Activated CD4-positive, alpha-beta T cell treated with anti-CD3 and anti-CD28 coated beads, Interleukin-2, amount 50 U/mL, for 48 hours (primary cell): ENCODE measurements at regions not wholly inside any gene's neighbourhood (a gene's known extent, or its start where the extent isn't known, plus 50 kb on each side); places are given as distances from the start of the nearest gene placed in this dataset.

ENCODE experiments used
- DNase-seq, 2 experiments: peaks; one replicate each; pipeline ENCODE4 v3.0.0-alpha.2; 2020

DNA sequence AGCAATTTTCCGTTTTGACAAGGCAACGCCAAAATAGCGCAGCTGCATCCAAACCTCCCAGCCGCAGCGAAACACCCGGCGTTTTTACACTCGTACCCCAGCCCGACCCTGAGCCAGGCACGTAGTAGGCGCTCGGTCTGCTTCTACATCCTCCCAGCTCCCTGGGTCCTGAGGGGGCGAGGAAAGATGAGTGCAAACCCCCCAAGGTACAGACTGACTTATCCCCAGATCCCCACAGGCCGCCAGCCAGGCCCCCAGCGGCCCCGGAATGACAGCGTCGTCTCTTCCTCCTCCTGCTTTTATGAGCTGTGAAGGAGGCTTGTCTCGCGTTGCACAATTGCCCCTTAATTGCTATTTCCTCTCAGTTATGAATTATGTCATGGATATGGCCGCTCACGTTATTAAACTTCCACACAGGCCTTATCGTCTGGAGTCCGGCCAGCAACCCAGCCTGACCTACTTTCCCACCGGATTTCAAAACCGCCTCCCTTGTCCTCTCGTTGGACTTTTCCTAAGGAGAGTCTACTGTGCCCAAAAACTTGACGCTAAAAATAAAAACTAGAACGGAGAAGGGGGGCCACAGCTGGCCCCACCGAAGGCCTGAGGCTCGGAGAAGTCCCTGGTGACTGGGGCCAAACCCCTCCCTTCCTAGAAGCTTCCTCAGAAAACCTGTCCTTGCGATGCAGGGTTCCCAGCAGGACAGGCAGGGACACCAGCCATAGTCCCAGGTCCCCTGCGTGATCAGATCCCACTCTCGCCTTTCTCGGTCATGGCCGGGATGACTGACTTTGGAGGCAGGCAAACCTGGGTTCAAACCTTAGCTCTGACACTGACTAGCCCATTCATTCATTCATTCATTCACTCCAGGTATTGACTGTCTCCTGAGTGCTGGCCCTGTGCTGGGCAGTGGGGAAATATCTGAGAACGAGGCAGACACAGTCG, 130.9 kb upstream of the PTPN1 start:
- no peak for DNase-seq

DNA sequence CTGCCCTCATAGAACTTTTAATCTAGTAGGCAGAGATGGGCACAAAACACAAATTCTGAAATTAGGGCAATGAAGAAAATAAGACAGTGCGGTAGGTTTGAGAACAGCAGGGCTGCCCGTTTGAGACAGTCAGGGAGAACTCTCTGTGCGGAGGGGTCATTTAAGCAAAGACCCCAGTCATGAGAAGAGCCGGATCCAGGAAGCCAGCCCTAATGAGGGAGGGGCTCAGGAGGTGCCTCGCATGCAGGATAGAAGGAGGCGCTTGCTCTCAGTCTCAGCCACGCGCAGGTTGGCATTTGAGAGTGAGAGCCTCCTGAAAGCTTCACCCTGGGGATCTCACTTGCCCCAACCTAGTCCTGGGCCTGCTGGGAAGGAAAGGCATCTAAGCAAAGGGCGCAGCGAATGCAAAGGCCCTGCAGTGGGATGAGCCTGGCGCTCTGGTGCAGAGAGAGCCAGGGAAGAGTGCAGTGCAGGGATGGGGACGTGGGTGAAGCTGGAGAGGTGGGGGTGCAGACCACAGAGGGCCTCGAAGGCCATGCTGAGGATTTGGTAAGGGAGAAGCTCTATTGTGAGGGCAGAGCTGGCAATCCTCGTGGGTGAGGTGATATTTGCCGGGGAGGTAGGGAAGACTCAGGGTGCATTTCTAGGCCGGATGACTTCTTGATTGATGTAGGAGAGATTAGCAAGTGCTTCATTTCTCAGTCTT, 130.0 kb upstream of the PTPN1 start:
- DNase-seq, result no peak

DNA sequence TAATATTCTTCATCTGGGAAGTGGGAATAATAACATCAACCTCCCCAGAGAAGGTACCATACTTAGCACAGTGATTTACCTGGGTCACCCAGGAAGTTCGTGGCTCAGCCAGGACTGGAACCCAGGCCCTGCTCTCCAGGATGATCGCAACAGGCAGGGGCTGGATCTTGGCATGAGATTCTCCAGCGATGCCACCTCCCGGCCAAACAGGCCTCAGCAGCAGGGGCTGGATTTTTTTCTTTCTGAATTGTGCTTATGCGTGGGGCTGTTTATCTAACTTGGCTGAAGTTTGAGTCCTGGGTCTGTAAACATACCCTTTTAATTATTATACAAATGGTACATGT, 129.5 kb upstream of the PTPN1 start:
- no peak for DNase-seq

DNA sequence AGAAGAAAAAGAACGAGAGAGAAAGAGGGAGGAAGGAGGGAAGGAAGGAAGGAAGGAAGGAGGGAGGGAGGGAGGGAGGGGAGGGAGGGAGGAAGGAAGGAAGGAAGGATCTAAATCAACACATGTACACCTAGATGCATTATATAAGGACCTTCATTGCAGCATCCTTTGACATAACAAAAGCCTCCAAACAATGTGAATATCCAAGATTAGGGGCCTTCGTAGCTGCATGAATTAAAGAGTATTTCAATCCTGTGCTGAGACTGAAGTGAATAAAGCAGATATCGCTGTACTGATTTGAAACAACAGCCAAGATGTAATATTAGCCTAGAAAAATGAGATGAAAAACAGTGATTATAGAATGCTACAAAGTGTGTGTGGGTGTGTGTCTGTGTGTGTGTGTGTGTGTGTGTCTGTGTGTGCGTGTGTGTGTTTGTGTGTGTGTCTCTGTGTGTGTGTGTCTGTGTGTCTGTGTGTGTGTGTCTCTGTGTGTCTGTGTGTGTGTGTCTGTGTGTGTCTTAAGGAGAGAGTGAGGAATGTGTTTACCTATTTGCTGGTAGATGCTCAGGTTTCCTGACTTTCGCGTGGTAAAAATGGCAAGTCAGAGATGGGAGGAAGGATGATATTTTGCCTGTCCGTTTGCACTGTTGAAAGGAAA, 129.0 kb upstream of the PTPN1 start:
- DNase-seq, result no peak

DNA sequence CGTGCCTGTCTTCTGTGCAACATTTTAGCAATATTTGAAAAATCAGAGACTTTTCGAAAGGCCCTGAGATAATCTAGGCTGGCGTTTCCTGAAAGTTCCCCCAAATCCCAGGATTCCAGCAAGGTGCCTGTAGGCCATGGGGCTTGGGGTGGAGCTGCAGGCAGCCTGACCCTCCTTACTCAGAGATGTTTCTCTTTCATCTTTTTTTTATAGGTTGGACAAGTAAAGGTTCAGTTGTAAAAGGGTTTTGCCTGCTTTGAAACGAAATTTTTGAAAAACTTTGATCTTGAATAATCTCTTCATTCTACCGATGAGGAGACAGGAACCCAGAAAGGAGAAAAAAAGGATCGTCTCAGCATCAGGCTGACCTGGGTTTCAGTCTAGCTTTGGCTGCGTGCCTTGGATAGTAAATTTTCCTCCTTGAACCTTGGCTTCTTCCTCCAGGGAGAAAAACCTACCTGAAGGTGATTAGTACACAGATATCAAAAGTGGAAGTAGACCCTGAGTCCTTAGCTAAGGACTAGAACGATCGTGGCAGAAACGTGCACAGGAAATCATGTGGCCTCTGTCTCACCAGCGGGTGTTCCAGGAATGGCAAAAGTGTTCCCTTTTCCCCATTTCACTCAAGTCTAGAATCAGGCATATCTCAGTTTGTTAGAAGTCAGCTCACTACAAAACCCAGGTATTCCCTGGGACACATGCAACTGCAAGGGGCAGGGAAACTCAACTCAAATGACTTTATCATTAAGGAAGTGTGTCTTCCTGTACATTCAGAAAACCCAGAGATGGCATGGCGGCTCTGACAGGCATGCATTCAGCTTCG, 128.2 kb upstream of the PTPN1 start:
- peak; percentile 28 to 39 for DNase-seq

DNA sequence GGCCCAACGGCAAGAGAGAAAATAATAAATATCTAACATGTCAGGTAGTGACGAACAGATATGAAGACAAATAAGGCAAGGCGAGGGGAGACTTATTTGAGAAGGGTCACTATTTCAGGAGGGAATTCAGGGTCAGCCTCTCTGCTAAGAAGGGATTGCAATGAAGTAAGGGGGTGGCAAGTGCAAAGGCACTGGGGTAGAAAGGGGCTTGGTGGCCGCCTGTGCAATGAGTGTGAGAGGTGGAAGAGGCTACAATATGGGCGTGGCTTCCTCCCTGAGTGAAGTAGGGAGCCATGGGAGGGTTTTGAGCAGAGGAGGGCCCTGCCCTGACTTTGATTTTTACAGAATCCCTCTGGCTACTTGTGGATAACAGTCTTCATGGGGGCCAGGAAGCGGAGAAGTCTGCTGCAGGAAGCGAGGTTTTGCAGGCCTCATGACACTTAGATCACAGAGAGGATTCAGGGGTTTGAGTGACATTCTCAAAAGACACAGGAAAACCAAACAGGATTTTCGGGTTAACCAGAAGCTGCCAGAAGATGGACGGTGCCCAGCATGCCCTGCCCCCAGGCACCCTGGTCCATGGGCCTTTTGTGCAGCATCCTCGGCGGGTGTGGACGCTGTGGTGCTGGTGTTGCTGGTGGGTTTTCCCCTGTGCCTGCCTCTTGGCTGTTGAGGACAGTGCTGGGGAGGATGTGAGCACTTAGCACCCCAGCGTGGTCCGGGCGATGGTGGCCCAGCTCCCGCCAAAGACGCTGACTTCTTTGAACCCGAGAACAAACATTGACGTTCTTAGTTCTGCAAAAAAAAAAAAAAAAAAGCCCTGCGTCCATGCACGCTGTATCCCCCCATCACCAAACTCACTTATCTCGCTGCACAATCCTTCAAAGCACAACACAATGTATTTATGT, 124.2 kb upstream of the PTPN1 start:
- peak; percentile 49 to 60 for DNase-seq

DNA sequence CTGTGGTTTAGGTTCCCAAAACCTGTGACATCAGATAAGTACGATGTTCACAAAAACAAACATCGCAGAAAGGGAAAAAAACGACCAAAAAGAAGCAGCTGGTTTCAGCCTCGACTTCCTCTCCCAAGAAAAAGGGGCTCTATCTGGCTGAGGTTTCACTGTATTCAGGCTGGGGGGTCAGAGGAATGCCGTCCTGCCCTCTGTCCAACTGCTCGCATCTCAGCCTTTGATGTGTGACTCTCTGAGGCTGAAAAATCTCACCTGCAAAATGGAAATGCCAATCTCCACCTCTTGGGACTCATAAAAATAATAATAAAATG, 123.6 kb upstream of the PTPN1 start:
- DNase-seq, result no peak

DNA sequence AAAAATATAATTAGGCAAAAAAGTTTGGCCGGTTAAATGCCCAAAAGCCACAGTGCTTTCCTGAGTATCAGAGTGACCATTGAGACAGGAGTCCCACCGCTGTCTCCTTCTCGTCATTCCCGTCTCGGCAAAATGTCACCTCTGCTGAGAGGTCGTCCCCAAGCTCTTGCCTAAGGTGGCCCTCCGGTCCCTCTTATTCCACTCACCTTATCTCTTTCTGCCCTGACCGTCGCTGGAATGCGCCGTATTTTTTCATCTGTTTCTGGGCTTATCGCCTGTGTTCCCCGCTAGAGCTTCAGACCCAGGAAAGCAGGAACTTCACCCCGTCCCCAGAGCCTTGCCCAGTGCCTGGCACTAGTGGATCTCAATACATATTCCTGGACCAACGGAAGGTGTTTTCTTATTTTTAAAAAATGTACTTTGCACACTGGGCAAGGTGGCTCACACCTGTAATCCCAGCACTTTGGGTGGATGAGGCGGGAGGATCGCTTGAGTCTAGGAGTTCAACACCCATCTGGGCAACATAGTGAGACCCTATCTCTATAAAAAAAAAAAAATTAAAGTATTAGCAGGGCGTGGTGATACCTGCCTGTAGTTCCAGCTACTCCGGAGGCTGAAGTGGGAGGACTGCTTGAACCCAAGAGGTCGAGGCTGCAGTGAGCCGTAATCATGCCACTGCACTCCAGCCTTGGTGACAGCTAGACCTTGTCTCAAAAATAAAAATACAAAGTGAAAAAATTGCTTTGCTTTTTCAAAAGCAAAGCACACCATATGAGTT, 122.8 kb upstream of the PTPN1 start:
- DNase-seq, result no peak

DNA sequence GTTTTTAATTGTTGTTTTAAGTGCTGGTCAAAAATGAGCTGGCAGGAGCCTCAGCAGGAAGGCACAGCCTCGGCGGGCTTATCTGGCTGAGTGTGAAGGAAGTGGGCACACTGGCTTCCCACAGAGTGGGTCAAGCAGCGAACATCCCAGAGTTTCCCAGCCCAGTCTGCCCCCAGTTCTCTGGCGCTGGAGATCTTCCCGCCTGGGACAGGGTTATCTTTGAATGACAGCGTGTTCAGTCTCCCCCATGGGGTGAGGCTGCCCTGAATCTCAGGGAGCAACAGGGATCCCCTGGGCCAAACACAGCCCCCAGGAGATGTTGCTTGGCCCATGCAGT, 122.2 kb upstream of the PTPN1 start:
- DNase-seq, result no peak

DNA sequence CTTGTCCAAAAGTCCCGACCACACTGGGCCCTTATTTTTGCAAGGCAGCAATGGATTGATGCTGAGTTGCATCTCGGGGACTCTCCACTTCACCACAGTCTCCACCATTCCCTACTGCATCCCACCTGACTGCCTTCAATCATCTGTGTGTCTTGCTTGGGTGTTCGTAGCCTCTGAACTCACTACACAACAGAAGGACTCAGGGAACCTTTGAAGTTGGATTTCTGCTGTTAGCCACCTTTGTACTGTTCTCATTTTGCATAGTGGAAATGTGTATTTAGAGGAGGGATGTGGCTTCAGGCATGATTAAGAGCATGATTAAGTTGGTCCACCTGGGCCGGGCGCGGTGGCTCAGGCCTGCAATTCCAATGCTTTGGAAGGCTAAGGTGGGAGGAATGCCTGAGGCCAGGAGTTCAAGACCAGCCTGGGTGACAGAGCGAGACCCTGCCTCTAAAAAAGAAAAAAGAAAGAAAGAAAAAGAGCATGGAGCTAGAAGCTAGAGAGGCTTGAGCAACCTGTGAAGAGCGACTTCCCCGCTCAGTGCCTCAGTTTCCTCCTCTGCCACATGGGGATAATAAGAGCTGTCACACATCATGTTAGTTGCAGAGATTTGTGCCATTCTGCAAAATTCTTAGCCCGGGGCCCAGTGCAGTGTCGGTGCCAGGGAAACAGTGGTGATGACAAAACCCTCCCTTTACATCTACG, 121.3 kb upstream of the PTPN1 start:
- no peak for DNase-seq

DNA sequence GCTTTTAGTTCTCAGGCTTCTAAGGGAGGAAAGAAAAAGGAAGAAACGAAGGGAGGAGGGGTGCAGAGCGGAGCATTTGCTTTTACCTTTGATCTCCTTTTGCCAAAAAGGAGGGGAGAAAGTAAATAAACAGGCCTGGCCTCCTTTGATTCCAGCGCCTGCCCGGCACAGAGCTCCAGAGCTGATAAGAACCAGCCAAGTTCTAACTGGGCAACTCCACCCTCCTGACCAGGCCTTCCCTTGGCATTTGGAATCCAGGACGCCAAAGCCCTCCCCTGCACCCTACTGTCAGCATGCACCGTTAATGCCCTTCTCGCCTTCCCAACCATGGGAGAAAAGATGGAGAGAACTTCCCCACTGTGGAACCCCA, 120.8 kb upstream of the PTPN1 start:
- no peak for DNase-seq

DNA sequence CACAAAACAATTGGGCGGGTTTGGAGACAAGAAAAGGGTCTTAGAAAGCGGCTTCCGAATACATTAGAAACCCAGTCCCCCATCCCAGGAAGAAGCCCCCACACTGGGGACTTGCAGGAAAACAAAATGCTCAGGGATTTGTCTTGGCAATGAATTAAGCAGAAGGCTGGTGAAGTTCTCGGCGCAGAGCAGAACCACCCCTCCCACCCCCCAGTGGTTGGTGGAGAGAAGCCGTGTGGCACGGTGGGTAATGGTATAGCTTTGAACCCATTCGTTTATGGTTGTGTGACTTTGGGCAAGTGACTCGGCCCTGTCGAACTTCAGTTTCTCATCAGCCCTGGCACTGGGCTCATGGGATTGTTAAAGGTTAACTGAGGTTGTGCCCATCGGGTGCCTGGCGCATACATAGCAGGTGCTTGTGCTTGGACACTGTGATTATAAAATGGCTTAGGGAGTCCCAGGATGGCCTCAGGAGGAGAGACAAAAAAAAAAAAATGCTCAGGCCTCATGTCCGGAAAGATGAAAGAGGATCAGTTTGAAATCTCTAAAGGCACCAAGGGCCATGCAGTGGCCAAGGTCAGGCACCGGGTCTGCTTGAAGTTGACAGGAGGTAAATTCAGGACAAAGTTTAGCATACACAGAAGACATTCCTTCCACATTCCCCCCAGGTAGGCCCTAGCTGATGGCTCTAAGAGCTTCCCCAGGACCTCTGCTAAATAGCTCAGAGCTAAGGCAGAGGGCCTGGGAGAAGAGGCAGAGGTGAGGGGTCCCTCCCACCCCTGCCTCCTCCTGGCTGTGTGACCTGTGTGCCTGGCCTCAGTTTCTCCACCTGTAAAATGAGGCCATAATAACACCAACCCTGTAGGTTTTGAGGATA, 120.1 kb upstream of the PTPN1 start:
- DNase-seq, result no peak

DNA sequence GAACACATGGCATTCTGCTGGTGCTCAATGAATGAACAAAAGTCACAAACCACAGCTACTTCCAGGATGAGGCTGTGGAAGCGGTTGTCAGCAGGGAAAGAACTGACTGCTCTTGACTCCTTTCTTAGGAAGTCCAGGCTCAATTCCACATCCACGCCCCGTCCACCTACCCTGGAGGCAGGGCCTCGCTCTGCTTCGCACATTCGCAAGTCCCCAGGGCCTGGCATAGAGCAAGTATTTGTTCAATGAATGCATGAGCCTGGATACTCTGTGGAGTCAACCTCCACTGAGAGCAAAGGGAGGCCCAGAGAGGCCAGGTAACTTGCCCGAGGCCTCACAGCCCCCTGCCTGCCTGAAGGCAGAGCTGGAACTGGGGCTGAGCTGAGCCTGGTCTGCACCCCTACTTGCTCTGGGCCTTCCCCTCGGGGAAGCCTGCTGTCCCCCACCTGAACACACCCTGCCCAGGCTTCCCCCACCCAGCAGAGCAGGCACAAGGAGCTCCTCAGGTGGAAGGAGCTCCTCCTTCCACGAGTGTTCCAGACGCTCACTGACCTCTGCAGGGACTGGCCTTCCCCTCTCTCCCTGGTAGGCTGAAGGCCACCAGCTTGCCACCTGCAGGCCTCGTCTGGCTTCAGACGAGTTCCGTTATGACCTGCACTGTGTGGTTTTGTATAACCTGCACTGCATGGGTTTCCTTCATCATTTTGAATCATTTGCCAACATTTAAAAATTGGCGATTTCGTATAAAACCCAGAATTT, 119.3 kb upstream of the PTPN1 start:
- DNase-seq, result no peak

DNA sequence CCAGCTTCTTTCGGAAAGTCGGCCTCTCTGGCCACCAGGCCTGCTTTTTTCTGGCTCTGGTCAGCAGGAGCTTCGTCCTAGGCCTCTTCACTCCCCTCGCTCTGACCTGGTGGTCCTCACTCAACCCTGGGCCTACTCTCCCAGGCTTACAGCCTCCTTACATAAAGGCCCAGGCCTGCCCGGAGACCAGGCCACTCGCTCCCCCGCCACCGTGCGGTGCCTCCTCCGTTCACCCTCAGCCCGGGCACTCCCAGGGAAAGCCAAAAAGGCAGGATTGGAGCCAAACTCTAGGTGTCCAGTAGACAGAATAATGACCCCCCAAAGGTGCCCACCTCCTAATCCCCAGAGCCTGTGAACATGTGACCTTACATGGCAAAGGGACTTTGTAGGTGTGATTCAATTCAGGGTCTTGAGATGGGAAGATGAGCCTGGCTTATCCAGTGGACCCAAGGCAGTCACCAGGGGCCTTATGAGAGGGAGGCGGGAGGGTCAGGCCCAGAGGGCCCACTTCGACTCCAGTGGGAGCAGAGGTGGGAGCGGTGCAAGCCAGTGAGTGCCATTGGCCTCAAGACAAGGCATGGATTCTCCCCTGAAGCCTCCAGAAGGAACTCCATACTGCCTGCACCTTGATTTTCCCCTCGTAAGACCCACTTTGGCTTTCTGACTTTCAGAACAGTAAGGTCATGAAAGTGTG, 118.6 kb upstream of the PTPN1 start:
- DNase-seq, result no peak

DNA sequence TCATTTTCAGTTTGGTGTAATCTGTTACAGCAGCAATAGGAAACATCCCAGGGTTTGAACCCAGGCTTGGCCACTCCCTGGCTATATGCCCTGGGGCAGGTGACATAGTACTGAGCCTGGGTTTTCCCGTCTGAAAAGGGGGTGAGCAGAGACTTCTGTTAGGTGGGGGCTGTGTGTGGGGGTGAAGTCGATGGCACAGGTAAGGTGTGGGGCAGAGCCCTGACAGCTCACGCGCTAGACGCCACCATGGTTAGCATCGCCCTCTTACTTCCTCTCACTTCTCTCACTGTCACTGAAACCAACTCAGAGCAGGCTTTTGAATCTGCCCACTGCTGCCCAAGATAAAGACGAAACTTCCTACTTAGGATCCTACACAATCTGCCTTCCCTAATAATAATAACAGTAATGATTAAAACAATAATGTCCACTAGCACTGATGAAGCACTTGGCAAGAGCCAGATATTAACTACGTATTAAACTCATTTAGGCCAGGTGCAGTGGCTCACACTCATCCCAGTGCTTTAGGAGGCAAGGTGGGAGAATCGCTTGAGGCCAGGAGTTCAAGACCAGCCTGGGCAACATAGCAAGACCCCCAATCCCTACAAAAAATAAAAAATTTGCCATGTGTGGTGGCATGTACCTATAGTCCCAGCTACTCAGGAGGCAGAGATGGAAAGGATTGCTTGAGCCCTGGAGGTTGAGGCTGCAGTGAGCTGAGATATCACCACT, 117.9 kb upstream of the PTPN1 start:
- peak in 1 of 2 experiments; percentile 18 for DNase-seq

DNA sequence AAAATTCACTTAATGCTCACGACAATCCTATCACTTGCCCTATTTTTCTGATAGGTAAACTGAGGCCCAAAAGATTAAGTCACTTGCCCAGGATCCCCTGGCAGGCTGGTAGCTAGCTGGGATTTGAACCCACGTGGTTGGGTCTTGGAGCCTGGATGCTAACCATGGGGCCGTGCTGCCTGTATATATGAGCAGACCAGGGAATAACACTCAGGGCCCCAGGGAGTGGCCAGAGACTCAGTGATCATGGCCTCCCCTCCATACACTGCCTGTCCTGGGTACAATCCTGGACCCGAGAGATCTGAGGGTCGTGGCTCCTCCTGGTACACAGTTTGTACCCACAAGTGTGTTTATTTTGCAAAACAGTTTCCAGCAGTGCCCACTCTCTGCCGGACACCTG, 116.9 kb upstream of the PTPN1 start:
- no peak for DNase-seq

DNA sequence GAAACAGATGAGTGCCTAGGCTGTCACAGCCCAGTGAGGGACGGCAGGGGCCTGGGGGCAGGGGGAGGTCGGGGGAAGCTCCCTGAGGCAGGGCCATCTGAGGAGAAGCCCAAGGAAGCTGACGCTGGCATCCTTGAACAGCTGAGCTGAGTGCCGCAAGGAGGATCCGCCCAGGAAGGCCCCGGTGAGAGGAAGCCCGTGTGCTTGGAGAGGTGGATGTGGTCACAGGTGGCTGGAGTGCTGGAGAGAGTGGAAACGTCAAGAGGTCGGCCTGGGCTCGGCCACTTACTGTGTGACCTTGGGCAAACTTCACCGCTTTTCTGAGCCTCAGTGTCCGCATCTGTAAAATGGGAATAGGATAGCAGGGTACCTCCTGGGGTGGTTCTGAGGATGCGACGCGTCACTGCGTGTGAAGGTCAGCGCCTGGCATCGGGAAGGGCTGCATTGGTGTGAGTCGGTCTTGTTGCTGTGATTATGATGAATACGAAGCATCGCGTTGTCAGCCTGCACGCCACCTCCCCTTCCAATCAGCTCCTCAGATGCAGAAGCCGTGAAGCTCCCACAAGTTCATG, 116.1 kb upstream of the PTPN1 start:
- DNase-seq, result no peak
